CD14-positive monocyte (primary cell): ENCODE measurements at regions not wholly inside any gene's neighbourhood (a gene's known extent, or its start where the extent isn't known, plus 50 kb on each side); places are given as distances from the start of the nearest gene placed in this dataset.

Experiments used
- DNase-seq, 3 donors: peaks; one replicate each; pipeline ENCODE4 v3.0.0-alpha.2; 2011 to 2022
- H2AFZ ChIP-seq: 2 replicates; pipeline ENCODE4 v1.6.0; 2012; ENCODE audit warnings: mild to moderate bottlenecking, low read depth, low read length, inconsistent platforms; ENCODE audit not compliant: insufficient read depth, poor library complexity, severe bottlenecking
- H3K27ac ChIP-seq, 2 donors: 1 replicate in 1 of 2; 2 replicates in 1 of 2; pipeline ENCODE4 v1.5.1; 2012 to 2013; ENCODE audit warnings: low read length in 2 of 2, control low read depth in 1 of 2, inconsistent platforms in 1 of 2, low read depth in 1 of 2, mild to moderate bottlenecking in 1 of 2
- H3K27me3 ChIP-seq, 2 donors: one replicate each; pipeline versions ENCODE4 v1.6.0 to v1.6.1; 2011 to 2013; ENCODE audit warnings: low read length in 2 of 2; ENCODE audit not compliant: control insufficient read depth in 2 of 2, insufficient read depth in 2 of 2
- H3K36me3 ChIP-seq, 2 donors: replicated peaks in 1 of 2; 1 replicate in 1 of 2; 2 replicates in 1 of 2; pipeline versions ENCODE4 v1.5.1 to v1.6.1; 2012 to 2013; ENCODE audit warnings: low read length in 2 of 2, control low read depth in 1 of 2, inconsistent platforms in 1 of 2, mild to moderate bottlenecking in 1 of 2; ENCODE audit not compliant: insufficient read depth in 2 of 2, control insufficient read depth in 1 of 2
- H3K4me1 ChIP-seq, 2 donors: 1 replicate in 1 of 2; 2 replicates in 1 of 2; pipeline versions ENCODE4 v1.5.1 to v1.6.1; 2012 to 2013; ENCODE audit warnings: low read length in 2 of 2, control low read depth in 1 of 2, inconsistent platforms in 1 of 2, mild to moderate bottlenecking in 1 of 2, moderate library complexity in 1 of 2; ENCODE audit not compliant: insufficient read depth in 2 of 2, control insufficient read depth in 1 of 2
- H3K4me2 ChIP-seq: replicated peaks from 2 replicates; pipeline ENCODE3; 2012; ENCODE audit warnings: low read length, moderate library complexity, mild to moderate bottlenecking; ENCODE audit not compliant: poor library complexity, severe bottlenecking; ENCODE audit errors: extremely low read depth
- H3K4me3 ChIP-seq, 3 experiments: fragments of 200-600 bp in 1 of 3; sonication (generic) in 1 of 3; replicated peaks in 1 of 3; 1 replicate in 2 of 3; 2 replicates in 1 of 3; pipeline ENCODE4 v1.5.1; 2011 to 2013; ENCODE audit warnings: low read length in 3 of 3, mild to moderate bottlenecking in 3 of 3, control low read depth in 2 of 3, low read depth in 2 of 3, inconsistent platforms in 1 of 3, moderate library complexity in 1 of 3
- H3K79me2 ChIP-seq: 2 replicates; pipeline ENCODE4 v1.6.0; 2012; ENCODE audit warnings: mild to moderate bottlenecking, control low read depth, inconsistent platforms, low read length, moderate library complexity; ENCODE audit not compliant: insufficient read depth
- H3K9ac ChIP-seq: 2 replicates; pipeline ENCODE4 v1.6.0; 2017; ENCODE audit warnings: low read length, mild to moderate bottlenecking; ENCODE audit not compliant: insufficient read depth, poor library complexity, severe bottlenecking
- H3K9me3 ChIP-seq, 2 donors: replicated peaks in 1 of 2; 1 replicate in 1 of 2; 2 replicates in 1 of 2; pipeline versions ENCODE4 v1.5.1 to v1.6.1; 2012 to 2013; ENCODE audit warnings: low read length in 2 of 2, control low read depth in 1 of 2; ENCODE audit not compliant: control insufficient read depth in 1 of 2, insufficient read depth in 1 of 2
- H4K20me1 ChIP-seq: 2 replicates; pipeline ENCODE4 v1.6.0; 2012; ENCODE audit warnings: mild to moderate bottlenecking, low read length, control low read depth, moderate library complexity; ENCODE audit not compliant: insufficient read depth
- H3K27ac Mint-ChIP-seq, 7 donors: one replicate each; pipeline ENCODE4 v1.8.0; 2020; ENCODE audit warnings: mild to moderate bottlenecking in 7 of 7, mixed read lengths in 7 of 7, moderate library complexity in 6 of 7, inconsistent platforms in 2 of 7
- H3K27me3 Mint-ChIP-seq, 3 donors: one replicate each; pipeline ENCODE4 v1.8.0; 2021 to 2022; ENCODE audit warnings: low read depth in 3 of 3, mild to moderate bottlenecking in 3 of 3, mixed read lengths in 3 of 3, moderate library complexity in 3 of 3, inconsistent platforms in 1 of 3
- H3K36me3 Mint-ChIP-seq, 2 donors: one replicate each; pipeline ENCODE4 v1.8.0; 2020; ENCODE audit warnings: mixed read lengths in 2 of 2, inconsistent platforms in 1 of 2, mild to moderate bottlenecking in 1 of 2
- H3K4me1 Mint-ChIP-seq: one replicate; pipeline ENCODE4 v1.8.0; 2020; ENCODE audit warnings: mild to moderate bottlenecking, mixed read lengths
- H3K4me3 Mint-ChIP-seq, 2 donors: one replicate each; pipeline ENCODE4 v1.8.0; 2020; ENCODE audit warnings: mild to moderate bottlenecking in 2 of 2, mixed read lengths in 2 of 2, moderate library complexity in 1 of 2
- H3K9me3 Mint-ChIP-seq, 7 donors: one replicate each; pipeline ENCODE4 v1.8.0; 2020 to 2022; ENCODE audit warnings: mixed read lengths in 7 of 7, mild to moderate bottlenecking in 6 of 7, moderate library complexity in 6 of 7, inconsistent platforms in 2 of 7
- WGBS: methylation state at CpG from one replicate; pipeline ENCODE4 v1.1.5; 2013; ENCODE audit warnings: missing lambda C conversion rate; ENCODE audit not compliant: insufficient coverage; 5-methylcytosine and 5-hydroxymethylcytosine counted together
- intact Hi-C, 2 donors: fragments of 100-400 bp; cut with micrococcal nuclease; formaldehyde crosslinking; loops; one replicate each; pipeline versions ENCODE4 v1.15.0 to v1.15.1; 2023
- TF ChIP-seq, protein P1 (sequence below): fragments of 200-600 bp; IDR thresholded peaks from one replicate; pipeline ENCODE4 v1.8.0; 2022; ENCODE audit warnings: antibody characterized with exemption, mild to moderate bottlenecking

DNA sequence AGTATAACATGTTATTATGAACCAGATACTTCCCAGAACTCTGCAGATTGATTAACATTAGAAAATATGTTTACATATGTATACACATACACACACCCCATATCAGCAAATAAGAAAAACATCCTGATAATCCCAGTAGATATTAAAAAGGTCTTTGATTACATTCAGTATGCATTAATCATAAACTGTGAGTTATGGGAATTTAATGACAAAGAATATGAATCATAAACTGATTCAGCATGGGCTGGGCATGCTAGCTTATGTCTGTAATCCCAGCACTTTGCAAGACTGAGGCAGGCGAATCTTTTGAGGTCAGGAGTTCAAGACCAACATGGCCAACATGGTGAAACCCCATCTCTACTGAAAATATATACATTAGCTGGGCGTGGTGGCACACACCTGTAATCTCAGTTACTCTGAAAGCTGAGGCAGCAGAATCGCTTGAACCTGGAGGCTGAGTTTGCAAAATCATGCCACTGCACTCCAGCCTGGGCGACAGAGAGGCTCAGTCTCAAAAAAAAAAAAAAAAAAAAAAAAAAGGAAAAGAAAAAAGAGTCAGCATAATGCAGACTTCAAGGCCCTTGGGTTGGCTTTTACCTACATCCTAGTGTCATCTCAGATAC, 581.9 kb upstream of the PRR20A start:
- Histone ChIP-seq H3K27me3 (no peaks in the 10 kb centered on the region), H2AFZ (no peak overlapping the region), H3K4me2 (no peak overlapping the region), H3K9ac (no peak overlapping the region), H3K4me3 (no peak overlapping the region), H4K20me1 (no peaks in the 10 kb centered on the region), H3K9me3 (no peaks in the 10 kb centered on the region), H3K36me3 (no peaks in the 10 kb centered on the region), H3K27ac (no peak overlapping the region), H3K79me2 (no peaks in the 10 kb centered on the region), H3K4me1 (no peaks in the 10 kb centered on the region)
- TF ChIP-seq, protein P1, sequence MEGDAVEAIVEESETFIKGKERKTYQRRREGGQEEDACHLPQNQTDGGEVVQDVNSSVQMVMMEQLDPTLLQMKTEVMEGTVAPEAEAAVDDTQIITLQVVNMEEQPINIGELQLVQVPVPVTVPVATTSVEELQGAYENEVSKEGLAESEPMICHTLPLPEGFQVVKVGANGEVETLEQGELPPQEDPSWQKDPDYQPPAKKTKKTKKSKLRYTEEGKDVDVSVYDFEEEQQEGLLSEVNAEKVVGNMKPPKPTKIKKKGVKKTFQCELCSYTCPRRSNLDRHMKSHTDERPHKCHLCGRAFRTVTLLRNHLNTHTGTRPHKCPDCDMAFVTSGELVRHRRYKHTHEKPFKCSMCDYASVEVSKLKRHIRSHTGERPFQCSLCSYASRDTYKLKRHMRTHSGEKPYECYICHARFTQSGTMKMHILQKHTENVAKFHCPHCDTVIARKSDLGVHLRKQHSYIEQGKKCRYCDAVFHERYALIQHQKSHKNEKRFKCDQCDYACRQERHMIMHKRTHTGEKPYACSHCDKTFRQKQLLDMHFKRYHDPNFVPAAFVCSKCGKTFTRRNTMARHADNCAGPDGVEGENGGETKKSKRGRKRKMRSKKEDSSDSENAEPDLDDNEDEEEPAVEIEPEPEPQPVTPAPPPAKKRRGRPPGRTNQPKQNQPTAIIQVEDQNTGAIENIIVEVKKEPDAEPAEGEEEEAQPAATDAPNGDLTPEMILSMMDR, result no peak
- H3K27me3 Mint-ChIP-seq, result peaks cover 0 to 1% (median 0%) of the 10 kb centered on the region in 3 donors
- H3K27ac Mint-ChIP-seq, result no peak overlapping the region
- H3K9me3 Mint-ChIP-seq, result peaks cover 0 to 3% (median 0%) of the 10 kb centered on the region in 7 donors
- H3K36me3 Mint-ChIP-seq, result no peaks in the 10 kb centered on the region
- H3K4me3 Mint-ChIP-seq, result no peak overlapping the region
- DNase-seq, result no peak
- H3K4me1 Mint-ChIP-seq, result no peaks in the 10 kb centered on the region
- WGBS, result 83% methylated on average over 3 of the region's 4 CpGs
- intact Hi-C loops, result no loop called here

DNA sequence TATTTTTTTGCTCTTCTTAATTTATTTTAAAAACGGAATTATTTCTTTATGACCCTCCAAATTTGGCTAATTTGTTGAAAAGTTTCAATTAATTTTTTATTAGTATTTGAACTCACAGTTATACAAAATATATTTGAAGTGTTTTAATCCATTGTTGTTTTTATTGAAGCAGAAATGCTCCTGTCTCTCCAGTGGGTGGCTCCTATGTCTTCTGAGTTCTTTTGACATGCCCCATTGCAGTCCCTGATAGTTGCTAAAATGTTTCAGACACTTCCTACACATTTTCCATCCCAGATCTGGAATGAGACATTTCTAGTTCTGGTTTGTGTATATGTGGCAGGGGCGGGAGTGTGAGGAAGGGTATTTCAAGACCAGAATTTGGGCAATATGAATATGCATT, 579.4 kb upstream of the PRR20A start:
- TF ChIP-seq, protein P1, result no peak
- Histone ChIP-seq H2AFZ (no peak overlapping the region), H3K27me3 (no peaks in the 10 kb centered on the region), H3K36me3 (no peaks in the 10 kb centered on the region), H4K20me1 (no peaks in the 10 kb centered on the region), H3K4me3 (no peak overlapping the region), H3K9ac (no peak overlapping the region), H3K4me1 (no peaks in the 10 kb centered on the region), H3K27ac (no peak overlapping the region), H3K9me3 (no peaks in the 10 kb centered on the region), H3K4me2 (no peak overlapping the region), H3K79me2 (no peaks in the 10 kb centered on the region)
- WGBS, result no CpG with 5 or more reads among the region's 2 CpGs
- Mint-ChIP-seq H3K4me1 (no peaks in the 10 kb centered on the region), H3K4me3 (no peak overlapping the region), H3K9me3 (peaks cover 0 to 3% (median 0%) of the 10 kb centered on the region in 7 donors), H3K27ac (no peak overlapping the region), H3K27me3 (peaks cover 0 to 1% (median 0%) of the 10 kb centered on the region in 3 donors), H3K36me3 (no peaks in the 10 kb centered on the region)
- no peak for DNase-seq
- intact Hi-C loops, result no loop called here
